ENCODE measurements at regions not wholly inside any gene's neighbourhood (a gene's known extent, or its start where the extent isn't known, plus 50 kb on each side); places are given as distances from the start of the nearest gene placed in this dataset.
"Not testable (repeated sequence)": the region's sequence is repeated elsewhere in the genome, so short reads cannot be mapped to it uniquely, and the experiment has no call there.

DNA sequence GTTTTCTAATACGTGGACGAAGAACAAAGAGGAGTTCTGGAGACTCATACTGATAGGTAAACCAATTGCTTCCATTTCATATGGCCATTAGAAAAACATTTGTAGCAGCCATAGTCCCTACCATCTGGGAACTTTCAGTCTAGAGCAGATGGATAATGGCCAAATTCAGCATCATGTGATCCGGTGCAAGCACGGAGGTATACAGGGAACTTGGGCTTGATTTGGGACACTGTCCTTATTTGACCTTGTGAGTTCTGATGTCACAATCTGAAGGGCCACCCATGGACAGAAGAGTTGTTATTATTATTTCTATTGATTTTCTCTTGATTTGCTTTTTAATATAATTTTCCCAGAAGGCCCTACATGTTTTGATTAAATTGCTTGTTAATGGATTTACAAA lies 154.6 kb upstream of the ZNF267 start:
- peaks cover 10% of the 10 kb centered on the region for H3K4me1 ChIP-seq (ENCODE audit: control insufficient read depth, insufficient read depth, low read length)
- 95 to 96% methylated on average over 4 of the region's 4 CpGs for WGBS, 2 experiments
- H3K27me3 ChIP-seq (ENCODE audit: control insufficient read depth, insufficient read depth, low read length, poor library complexity, severe bottlenecking): no peaks in the 10 kb centered on the region
- H3K36me3 ChIP-seq (ENCODE audit: control insufficient read depth, insufficient read depth, low read length): no peaks in the 10 kb centered on the region
- no peaks in the 10 kb centered on the region for H3K9me3 ChIP-seq (ENCODE audit: control insufficient read depth, low read length)
- H3K27ac ChIP-seq (ENCODE audit: insufficient read depth, low read depth, low read length, poor library complexity, severe bottlenecking): no peak overlapping the region
- H3K4me3 ChIP-seq (ENCODE audit: insufficient read depth, low read depth, low read length): no peak overlapping the region

- Histone ChIP-seq H3K4me1 (ENCODE audit: control insufficient read depth, insufficient read depth, low read length) (no peaks in the 10 kb centered on the region), H3K36me3 (ENCODE audit: control insufficient read depth, insufficient read depth, low read length) (peaks cover 15% of the 10 kb centered on the region), H3K27ac (ENCODE audit: insufficient read depth, low read depth, low read length, poor library complexity, severe bottlenecking) (no peak overlapping the region), H3K4me3 (ENCODE audit: insufficient read depth, low read depth, low read length) (no peak overlapping the region), H3K9me3 (ENCODE audit: control insufficient read depth, low read length) (no peaks in the 10 kb centered on the region), H3K27me3 (ENCODE audit: control insufficient read depth, insufficient read depth, low read length, poor library complexity, severe bottlenecking) (no peaks in the 10 kb centered on the region)
Measured at GRCh38 chr16:31727553-31727952, 146.1 kb upstream of the ZNF267 start.

DNA sequence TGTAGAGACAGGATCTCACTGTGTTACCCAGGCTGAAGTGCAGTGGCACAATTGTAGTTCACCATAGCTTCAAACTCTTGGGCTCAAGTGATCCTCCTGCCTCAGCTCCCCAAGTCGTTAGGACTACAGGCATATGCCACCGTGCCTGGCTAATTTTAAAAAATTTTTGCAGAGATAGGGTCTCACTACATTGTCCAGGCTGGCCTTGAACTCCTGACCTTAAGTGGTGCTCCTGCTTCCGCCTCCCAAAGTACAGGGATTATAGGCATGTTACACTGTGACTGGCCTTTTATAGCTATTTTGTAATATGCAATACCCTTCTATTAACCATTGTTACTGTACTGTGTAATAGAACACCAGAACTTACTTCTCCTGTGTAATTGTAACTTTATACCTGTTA lies 139.3 kb upstream of the ZNF267 start:
- Histone ChIP-seq H3K27me3 (ENCODE audit: control insufficient read depth, insufficient read depth, low read length, poor library complexity, severe bottlenecking) (no peaks in the 10 kb centered on the region), H3K4me1 (ENCODE audit: control insufficient read depth, insufficient read depth, low read length) (no peaks in the 10 kb centered on the region), H3K36me3 (ENCODE audit: control insufficient read depth, insufficient read depth, low read length) (peaks cover 18% of the 10 kb centered on the region), H3K27ac (ENCODE audit: insufficient read depth, low read depth, low read length, poor library complexity, severe bottlenecking) (no peak overlapping the region), H3K9me3 (ENCODE audit: control insufficient read depth, low read length) (peaks cover 2% of the 10 kb centered on the region), H3K4me3 (ENCODE audit: insufficient read depth, low read depth, low read length) (no peak overlapping the region)
- WGBS, 2 experiments: 89 to 99% methylated on average over 3 of the region's 3 CpGs

DNA sequence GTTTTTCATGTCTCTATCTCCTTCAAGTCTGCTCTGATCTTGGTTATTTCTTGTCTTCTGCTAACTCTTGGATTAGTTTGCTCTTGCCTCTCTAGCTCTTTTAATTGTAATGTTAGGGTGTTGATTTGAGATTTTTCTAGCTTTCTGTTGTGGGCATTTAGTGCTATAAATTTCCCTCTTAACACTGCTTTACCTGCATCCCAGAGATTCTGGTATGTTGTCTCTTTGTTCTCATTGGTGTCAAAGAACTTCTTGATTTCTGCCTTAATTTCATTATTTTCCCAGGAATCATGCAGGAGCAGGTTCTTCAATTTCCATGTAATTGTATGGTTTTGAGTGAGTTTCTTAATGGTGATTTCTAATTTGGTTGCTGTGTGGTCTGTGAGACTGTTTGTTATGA lies 128.5 kb upstream of the ZNF267 start:
- H3K9me3 ChIP-seq (ENCODE audit: control insufficient read depth, low read length); H3K4me1 ChIP-seq (ENCODE audit: control insufficient read depth, insufficient read depth, low read length); H3K36me3 ChIP-seq (ENCODE audit: control insufficient read depth, insufficient read depth, low read length); H3K27me3 ChIP-seq (ENCODE audit: control insufficient read depth, insufficient read depth, low read length, poor library complexity, severe bottlenecking); H3K27ac ChIP-seq (ENCODE audit: insufficient read depth, low read depth, low read length, poor library complexity, severe bottlenecking); H3K4me3 ChIP-seq (ENCODE audit: insufficient read depth, low read depth, low read length): not testable (repeated sequence)

GRCh38 chr16:31745900-31746299 lies 127.7 kb upstream of the ZNF267 start:
- 94 to 97% methylated on average over 2 of the region's 2 CpGs for WGBS, 2 experiments
- H3K9me3 ChIP-seq (ENCODE audit: control insufficient read depth, low read length): peaks cover 7% of the 10 kb centered on the region
- H3K4me3 ChIP-seq (ENCODE audit: insufficient read depth, low read depth, low read length): no peak overlapping the region
- no peak overlapping the region for H3K27ac ChIP-seq (ENCODE audit: insufficient read depth, low read depth, low read length, poor library complexity, severe bottlenecking)
- H3K36me3 ChIP-seq (ENCODE audit: control insufficient read depth, insufficient read depth, low read length): peaks cover 7% of the 10 kb centered on the region
- no peaks in the 10 kb centered on the region for H3K4me1 ChIP-seq (ENCODE audit: control insufficient read depth, insufficient read depth, low read length)
- H3K27me3 ChIP-seq (ENCODE audit: control insufficient read depth, insufficient read depth, low read length, poor library complexity, severe bottlenecking): no peaks in the 10 kb centered on the region

- H3K9me3 ChIP-seq (ENCODE audit: control insufficient read depth, low read length): peaks cover 19% of the 10 kb centered on the region
- H3K27ac ChIP-seq (ENCODE audit: insufficient read depth, low read depth, low read length, poor library complexity, severe bottlenecking): no peak overlapping the region
- H3K36me3 ChIP-seq (ENCODE audit: control insufficient read depth, insufficient read depth, low read length): peaks cover 39% of the 10 kb centered on the region
- H3K4me1 ChIP-seq (ENCODE audit: control insufficient read depth, insufficient read depth, low read length): no peaks in the 10 kb centered on the region
- H3K27me3 ChIP-seq (ENCODE audit: control insufficient read depth, insufficient read depth, low read length, poor library complexity, severe bottlenecking): no peaks in the 10 kb centered on the region
- no peak overlapping the region for H3K4me3 ChIP-seq (ENCODE audit: insufficient read depth, low read depth, low read length)
- WGBS, 2 experiments: 92 to 93% methylated on average over 6 to 7 of the region's 7 CpGs
Measured at GRCh38 chr16:31754998-31755615, 118.5 kb upstream of the ZNF267 start.

DNA sequence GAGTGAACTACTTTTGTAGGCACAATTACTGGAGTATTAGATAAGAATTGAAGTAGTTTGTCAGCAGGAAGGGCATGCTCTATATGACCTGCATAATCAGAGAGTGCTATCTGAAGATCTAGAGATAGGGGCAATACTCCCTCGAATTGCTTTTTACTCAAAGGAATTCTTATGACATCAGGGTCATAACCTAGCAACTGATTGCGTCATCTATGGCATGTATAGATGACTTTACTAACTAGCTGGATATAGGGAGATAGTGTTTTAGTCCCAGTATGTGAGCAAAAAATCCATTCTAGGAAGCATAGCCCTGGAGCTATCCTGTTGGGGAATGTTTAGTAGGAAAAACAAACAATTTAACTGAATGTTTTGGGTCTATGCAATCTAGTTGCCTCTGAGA lies 109.5 kb upstream of the ZNF267 start:
- no peak overlapping the region for H3K4me3 ChIP-seq (ENCODE audit: insufficient read depth, low read depth, low read length)
- H3K27ac ChIP-seq (ENCODE audit: insufficient read depth, low read depth, low read length, poor library complexity, severe bottlenecking): no peak overlapping the region
- H3K4me1 ChIP-seq (ENCODE audit: control insufficient read depth, insufficient read depth, low read length): no peaks in the 10 kb centered on the region
- 86 to 96% methylated on average over 2 of the region's 2 CpGs for WGBS, 2 experiments
- H3K27me3 ChIP-seq (ENCODE audit: control insufficient read depth, insufficient read depth, low read length, poor library complexity, severe bottlenecking): no peaks in the 10 kb centered on the region
- peaks cover 8% of the 10 kb centered on the region for H3K9me3 ChIP-seq (ENCODE audit: control insufficient read depth, low read length)
- H3K36me3 ChIP-seq (ENCODE audit: control insufficient read depth, insufficient read depth, low read length): no peaks in the 10 kb centered on the region

DNA sequence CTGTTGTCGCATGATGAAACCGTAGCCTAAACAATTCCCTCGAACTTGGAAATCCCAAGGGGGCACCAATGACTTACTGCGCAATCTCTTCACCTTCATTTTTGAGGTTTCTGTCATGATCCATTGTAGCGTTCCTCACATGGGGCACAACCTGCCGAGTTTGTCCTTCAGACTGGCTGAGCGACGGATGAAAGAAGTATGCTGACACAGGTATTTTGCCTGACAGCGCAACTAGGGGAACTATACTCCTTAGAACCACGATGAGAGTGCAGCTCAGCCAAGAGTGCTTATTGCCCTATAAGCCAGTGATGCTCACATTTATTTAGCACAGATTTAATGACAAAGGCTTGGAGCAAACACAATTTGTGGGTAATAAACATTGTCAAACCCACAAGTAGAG lies 106.3 kb upstream of the ZNF267 start:
- Histone ChIP-seq H3K4me3 (ENCODE audit: insufficient read depth, low read depth, low read length) (no peak overlapping the region), H3K27me3 (ENCODE audit: control insufficient read depth, insufficient read depth, low read length, poor library complexity, severe bottlenecking) (no peaks in the 10 kb centered on the region), H3K4me1 (ENCODE audit: control insufficient read depth, insufficient read depth, low read length) (no peaks in the 10 kb centered on the region), H3K36me3 (ENCODE audit: control insufficient read depth, insufficient read depth, low read length) (no peaks in the 10 kb centered on the region), H3K9me3 (ENCODE audit: control insufficient read depth, low read length) (peaks cover 18% of the 10 kb centered on the region), H3K27ac (ENCODE audit: insufficient read depth, low read depth, low read length, poor library complexity, severe bottlenecking) (no peak overlapping the region)
- 94 to 95% methylated on average over 10 of the region's 10 CpGs for WGBS, 2 experiments

DNA sequence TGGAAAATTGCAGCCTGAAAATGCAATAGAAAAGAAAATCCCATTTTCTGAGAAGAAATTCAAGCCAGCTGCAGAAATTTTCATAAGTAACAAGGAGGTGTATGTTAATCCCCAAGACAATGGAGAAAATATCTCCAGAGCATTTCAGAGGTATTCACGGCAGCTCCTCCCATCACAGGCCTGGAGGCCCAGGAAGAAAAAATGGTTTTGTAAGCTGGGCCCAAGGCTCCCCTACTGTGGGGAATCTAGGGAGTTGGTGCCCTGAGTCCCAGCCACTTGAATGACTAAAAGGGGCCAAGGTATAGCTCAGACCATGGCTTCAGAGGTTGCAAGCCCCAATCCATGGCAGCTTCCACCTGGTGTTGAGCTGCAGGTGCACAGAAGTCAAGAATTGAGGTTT lies 93.3 kb upstream of the ZNF267 start:
- no peaks in the 10 kb centered on the region for H3K27me3 ChIP-seq (ENCODE audit: control insufficient read depth, insufficient read depth, low read length, poor library complexity, severe bottlenecking)
- H3K27ac ChIP-seq (ENCODE audit: insufficient read depth, low read depth, low read length, poor library complexity, severe bottlenecking): no peak overlapping the region
- no peaks in the 10 kb centered on the region for H3K36me3 ChIP-seq (ENCODE audit: control insufficient read depth, insufficient read depth, low read length)
- WGBS, 2 experiments: 79 to 89% methylated on average over 1 of the region's 1 CpG
- no peak overlapping the region for H3K4me3 ChIP-seq (ENCODE audit: insufficient read depth, low read depth, low read length)
- no peaks in the 10 kb centered on the region for H3K4me1 ChIP-seq (ENCODE audit: control insufficient read depth, insufficient read depth, low read length)
- peaks cover 2% of the 10 kb centered on the region for H3K9me3 ChIP-seq (ENCODE audit: control insufficient read depth, low read length)

DNA sequence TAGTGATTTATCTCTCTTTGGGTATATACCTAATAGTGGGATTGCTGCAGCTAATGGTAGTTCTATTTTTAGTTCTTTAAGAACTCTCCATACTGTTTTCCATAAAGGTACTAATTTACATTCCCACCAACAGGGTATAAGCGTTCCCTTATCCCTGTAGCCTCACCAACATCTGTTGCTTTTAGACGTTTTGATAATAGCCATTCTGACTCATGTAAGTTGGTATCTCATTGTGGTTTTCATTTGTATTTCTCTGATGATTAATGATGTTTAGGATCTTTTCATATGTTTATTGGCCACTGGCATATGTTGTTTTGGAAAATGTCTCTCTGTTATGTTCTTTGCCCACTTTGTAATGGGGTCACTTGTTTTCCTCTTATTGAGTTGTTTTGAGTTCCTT lies 88.5 kb upstream of the ZNF267 start:
- Histone ChIP-seq H3K4me3 (ENCODE audit: insufficient read depth, low read depth, low read length) (no peak overlapping the region), H3K27me3 (ENCODE audit: control insufficient read depth, insufficient read depth, low read length, poor library complexity, severe bottlenecking) (no peaks in the 10 kb centered on the region), H3K9me3 (ENCODE audit: control insufficient read depth, low read length) (peaks cover 8% of the 10 kb centered on the region), H3K27ac (ENCODE audit: insufficient read depth, low read depth, low read length, poor library complexity, severe bottlenecking) (no peak overlapping the region), H3K36me3 (ENCODE audit: control insufficient read depth, insufficient read depth, low read length) (no peaks in the 10 kb centered on the region), H3K4me1 (ENCODE audit: control insufficient read depth, insufficient read depth, low read length) (no peaks in the 10 kb centered on the region)
- 61 to 63% methylated on average over 2 of the region's 2 CpGs for WGBS, 2 experiments

DNA sequence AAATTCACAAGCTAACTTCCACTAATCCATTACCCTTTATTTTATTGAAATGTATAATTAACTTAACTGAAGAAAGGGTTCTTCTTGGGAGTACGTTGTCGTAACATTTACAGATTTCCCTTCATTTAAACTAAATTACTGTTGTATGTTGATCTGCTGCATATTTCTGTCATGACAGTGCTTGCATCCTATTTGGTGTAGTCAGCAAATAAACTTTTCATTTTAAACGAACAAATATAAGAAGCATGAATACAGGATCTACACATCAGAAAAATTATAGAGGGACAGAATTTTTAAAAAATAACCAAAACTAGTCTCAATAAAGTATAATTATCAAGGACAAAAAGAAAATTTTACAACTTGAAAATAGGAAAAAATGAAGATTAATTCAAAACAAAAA lies 66.5 kb upstream of the ZNF267 start:
- H3K9me3 ChIP-seq (ENCODE audit: control insufficient read depth, low read length): peaks cover 4% of the 10 kb centered on the region
- H3K27ac ChIP-seq (ENCODE audit: insufficient read depth, low read depth, low read length, poor library complexity, severe bottlenecking): no peak overlapping the region
- 80% methylated on average over 1 of the region's 3 CpGs; no CpG with 5 or more reads in 1 of the 2 experiments for WGBS, 2 experiments
- H3K27me3 ChIP-seq (ENCODE audit: control insufficient read depth, insufficient read depth, low read length, poor library complexity, severe bottlenecking): no peaks in the 10 kb centered on the region
- H3K4me1 ChIP-seq (ENCODE audit: control insufficient read depth, insufficient read depth, low read length): no peaks in the 10 kb centered on the region
- no peaks in the 10 kb centered on the region for H3K36me3 ChIP-seq (ENCODE audit: control insufficient read depth, insufficient read depth, low read length)
- no peak overlapping the region for H3K4me3 ChIP-seq (ENCODE audit: insufficient read depth, low read depth, low read length)
